GM23248 (cell line): ENCODE measurements at regions not wholly inside any gene's neighbourhood (a gene's known extent, or its start where the extent isn't known, plus 50 kb on each side); places are given as distances from the start of the nearest gene placed in this dataset.

ENCODE experiments used
- DNase-seq: peaks from one replicate; pipeline ENCODE4 v3.0.0-alpha.2; 2015
- H2AFZ ChIP-seq: fragments of 200-600 bp; sonication (generic); 2 replicates; pipeline ENCODE4 v1.6.1; 2016; ENCODE audit warnings: antibody characterized with exemption
- H3F3A ChIP-seq: fragments of 200-600 bp; sonication (generic); 2 replicates; pipeline ENCODE4 v1.6.1; 2016; ENCODE audit warnings: mild to moderate bottlenecking, antibody characterized with exemption, mixed run types; ENCODE audit not compliant: insufficient read depth
- H3K27ac ChIP-seq: fragments of 200-600 bp; sonication (generic); 2 replicates; pipeline ENCODE4 v1.5.1; 2016; ENCODE audit warnings: mild to moderate bottlenecking
- H3K27me3 ChIP-seq: fragments of 200-600 bp; sonication (generic); replicated peaks from 2 replicates; pipeline ENCODE4 v1.6.1; 2016; ENCODE audit warnings: mild to moderate bottlenecking; ENCODE audit not compliant: insufficient read depth
- H3K36me3 ChIP-seq: fragments of 200-600 bp; sonication (generic); 2 replicates; pipeline ENCODE4 v1.6.1; 2016; ENCODE audit warnings: low read depth, mild to moderate bottlenecking
- H3K4me1 ChIP-seq: fragments of 200-600 bp; sonication (generic); 2 replicates; pipeline ENCODE4 v1.6.1; 2016; ENCODE audit warnings: mild to moderate bottlenecking; ENCODE audit not compliant: insufficient read depth
- H3K4me2 ChIP-seq: fragments of 200-600 bp; sonication (generic); one replicate; pipeline ENCODE4 v1.6.1; 2016; ENCODE audit warnings: mild to moderate bottlenecking; ENCODE audit not compliant: unreplicated experiment
- H3K4me3 ChIP-seq: fragments of 200-600 bp; sonication (generic); 2 replicates; pipeline ENCODE4 v1.5.1; 2016; ENCODE audit warnings: mild to moderate bottlenecking
- H3K79me2 ChIP-seq: fragments of 200-600 bp; sonication (generic); 2 replicates; pipeline ENCODE4 v1.6.1; 2016; ENCODE audit warnings: mild to moderate bottlenecking; ENCODE audit not compliant: insufficient read depth
- H3K9ac ChIP-seq: fragments of 200-600 bp; sonication (generic); 2 replicates; pipeline ENCODE4 v1.6.1; 2016; ENCODE audit warnings: mild to moderate bottlenecking
- H3K9me2 ChIP-seq: fragments of 200-600 bp; sonication (generic); 2 replicates; pipeline ENCODE4 v1.6.1; 2016; ENCODE audit warnings: mixed run types, mild to moderate bottlenecking, moderate library complexity; ENCODE audit not compliant: insufficient read depth
- H3K9me3 ChIP-seq: fragments of 200-600 bp; sonication (generic); one replicate; pipeline ENCODE4 v1.6.1; 2017; ENCODE audit warnings: low read depth
- H4K20me1 ChIP-seq: fragments of 200-600 bp; sonication (generic); 2 replicates; pipeline ENCODE4 v1.6.0; 2016; ENCODE audit not compliant: insufficient read depth
- EZH2 ChIP-seq: fragments of 200-600 bp; sonication (generic); IDR thresholded peaks from 2 replicates; pipeline ENCODE4 v1.6.1; 2018; ENCODE audit warnings: antibody characterized with exemption, mild to moderate bottlenecking; ENCODE audit not compliant: insufficient read depth, poor library complexity, severe bottlenecking
- EZH2phosphoT487 ChIP-seq: fragments of 200-600 bp; sonication (generic); IDR thresholded peaks from 2 replicates; pipeline ENCODE4 v1.6.1; 2018; ENCODE audit warnings: antibody characterized with exemption, moderate library complexity, mild to moderate bottlenecking, low read depth; ENCODE audit not compliant: insufficient read depth
- WGBS, 2 experiments: methylation state at CpG; one replicate each; pipeline ENCODE4 v1.1.6; 2015 to 2017; ENCODE audit warnings: low lambda C conversion rate in 2 of 2, low coverage in 1 of 2; ENCODE audit errors: missing lambda C conversion rate in 2 of 2; 5-methylcytosine and 5-hydroxymethylcytosine counted together
- in situ Hi-C: fragments of 300-500 bp; cut with MboI; formaldehyde crosslinking; loops from 2 replicates; pipeline ENCODE4 v1.15.0; 2020

- Histone ChIP-seq H3K27ac (no peak overlapping the region), H3K4me2 (no peak overlapping the region), H3K9me3 (no peaks in the 10 kb centered on the region), H3K4me1 (no peaks in the 10 kb centered on the region), H3K36me3 (no peaks in the 10 kb centered on the region), H3K27me3 (no peaks in the 10 kb centered on the region), H3K9ac (no peak overlapping the region), H3K79me2 (no peaks in the 10 kb centered on the region), H3K9me2 (no peaks in the 10 kb centered on the region), H4K20me1 (no peaks in the 10 kb centered on the region), H3K4me3 (no peak overlapping the region), H3F3A (no peaks in the 10 kb centered on the region), H2AFZ (no peak overlapping the region)
- TF ChIP-seq EZH2, result no peak
- no peak for TF ChIP-seq EZH2phosphoT487
- in situ Hi-C loops, result no loop called here
- no peak for DNase-seq
- WGBS, 2 experiments, result 0 to 2% methylated on average over 1 to 2 of the region's 2 CpGs
These were observed 361.0 kb downstream of the TAFA4 start for GRCh38 chr3:68571321-68571720.

GRCh38 chr3:68560728-68561127, 371.6 kb downstream of the TAFA4 start:
- H3K4me2 ChIP-seq, result no peak overlapping the region
- TF ChIP-seq EZH2phosphoT487 (no peak), EZH2 (no peak)
- no peaks in the 10 kb centered on the region for H3K79me2 ChIP-seq
- no peak overlapping the region for H3K4me3 ChIP-seq
- no peaks in the 10 kb centered on the region for H3K9me3 ChIP-seq
- H3K4me1 ChIP-seq, result no peaks in the 10 kb centered on the region
- H3K27me3 ChIP-seq, result no peaks in the 10 kb centered on the region
- in situ Hi-C loops, result no loop called here
- H3K9ac ChIP-seq, result no peak overlapping the region
- H3K36me3 ChIP-seq, result no peaks in the 10 kb centered on the region
- no peak overlapping the region for H3K27ac ChIP-seq
- DNase-seq, result no peak
- H2AFZ ChIP-seq, result no peak overlapping the region
- no peaks in the 10 kb centered on the region for H3K9me2 ChIP-seq
- WGBS, 2 experiments, result 5 to 6% methylated on average over 2 of the region's 2 CpGs
- no peaks in the 10 kb centered on the region for H4K20me1 ChIP-seq
- no peaks in the 10 kb centered on the region for H3F3A ChIP-seq

GRCh38 chr3:68535782-68536181, 396.6 kb downstream of the TAFA4 start:
- no peaks in the 10 kb centered on the region for H3K27me3 ChIP-seq
- no peak for DNase-seq
- H3K9ac ChIP-seq, result no peak overlapping the region
- H3K27ac ChIP-seq, result no peak overlapping the region
- in situ Hi-C loops, result no loop called here
- H3F3A ChIP-seq, result no peaks in the 10 kb centered on the region
- H3K4me3 ChIP-seq, result no peak overlapping the region
- TF ChIP-seq EZH2phosphoT487 (no peak), EZH2 (no peak)
- no peaks in the 10 kb centered on the region for H3K79me2 ChIP-seq
- no peaks in the 10 kb centered on the region for H4K20me1 ChIP-seq
- H3K9me3 ChIP-seq, result no peaks in the 10 kb centered on the region
- no peaks in the 10 kb centered on the region for H3K36me3 ChIP-seq
- no peak overlapping the region for H2AFZ ChIP-seq
- no peaks in the 10 kb centered on the region for H3K4me1 ChIP-seq
- H3K9me2 ChIP-seq, result no peaks in the 10 kb centered on the region
- H3K4me2 ChIP-seq, result no peak overlapping the region

GRCh38 chr3:68523330-68523729, 409.0 kb downstream of the TAFA4 start:
- H3K27ac ChIP-seq, result no peak overlapping the region
- in situ Hi-C loops, result no loop called here
- no peaks in the 10 kb centered on the region for H3K79me2 ChIP-seq
- no peaks in the 10 kb centered on the region for H4K20me1 ChIP-seq
- H3K27me3 ChIP-seq, result no peaks in the 10 kb centered on the region
- H3F3A ChIP-seq, result no peaks in the 10 kb centered on the region
- no peaks in the 10 kb centered on the region for H3K9me2 ChIP-seq
- H3K4me2 ChIP-seq, result no peak overlapping the region
- H3K9ac ChIP-seq, result no peak overlapping the region
- no peak for TF ChIP-seq EZH2phosphoT487
- no peak for TF ChIP-seq EZH2
- no peaks in the 10 kb centered on the region for H3K36me3 ChIP-seq
- no peaks in the 10 kb centered on the region for H3K9me3 ChIP-seq
- H3K4me1 ChIP-seq, result no peaks in the 10 kb centered on the region
- no peak overlapping the region for H2AFZ ChIP-seq
- no peak for DNase-seq
- H3K4me3 ChIP-seq, result no peak overlapping the region

- 0% methylated on average over 1 of the region's 1 CpG for WGBS, 2 experiments
- H3K9me3 ChIP-seq, result no peaks in the 10 kb centered on the region
- H3K9ac ChIP-seq, result no peak overlapping the region
- TF ChIP-seq EZH2phosphoT487 (no peak), EZH2 (no peak)
- no peak overlapping the region for H3K4me3 ChIP-seq
- DNase-seq, result no peak
- in situ Hi-C loops, result no loop called here
- H3K27me3 ChIP-seq, result no peaks in the 10 kb centered on the region
- H3K9me2 ChIP-seq, result no peaks in the 10 kb centered on the region
- no peak overlapping the region for H3K27ac ChIP-seq
- no peak overlapping the region for H3K4me2 ChIP-seq
- no peaks in the 10 kb centered on the region for H3F3A ChIP-seq
- no peaks in the 10 kb centered on the region for H3K79me2 ChIP-seq
- H3K36me3 ChIP-seq, result no peaks in the 10 kb centered on the region
- no peaks in the 10 kb centered on the region for H4K20me1 ChIP-seq
- no peaks in the 10 kb centered on the region for H3K4me1 ChIP-seq
- no peak overlapping the region for H2AFZ ChIP-seq
These were observed 417.1 kb downstream of the TAFA4 start for GRCh38 chr3:68515237-68515636.
